SHP77 treated with DMSO at 0.1 percent for 48 hours (cell line): ENCODE measurements at regions not wholly inside any gene's neighbourhood (a gene's known extent, or its start where the extent isn't known, plus 50 kb on each side); places are given as distances from the start of the nearest gene placed in this dataset.

Experiments
- DNase-seq: peaks from one replicate; lab custom pipeline; 2025; lab: John Stamatoyannopoulos, UW

- no peak for DNase-seq
Observed at GRCh38 chr9:85155352-85155751, 485.8 kb downstream of the NTRK2 start.

- DNase-seq: no peak
Observed at GRCh38 chr9:85151741-85152140, 482.2 kb downstream of the NTRK2 start.

- DNase-seq: no peak
Observed at GRCh38 chr9:85151162-85151561, 481.6 kb downstream of the NTRK2 start.

GRCh38 chr9:85147046-85147640 lies 477.6 kb downstream of the NTRK2 start:
- DNase-seq: no peak

DNA sequence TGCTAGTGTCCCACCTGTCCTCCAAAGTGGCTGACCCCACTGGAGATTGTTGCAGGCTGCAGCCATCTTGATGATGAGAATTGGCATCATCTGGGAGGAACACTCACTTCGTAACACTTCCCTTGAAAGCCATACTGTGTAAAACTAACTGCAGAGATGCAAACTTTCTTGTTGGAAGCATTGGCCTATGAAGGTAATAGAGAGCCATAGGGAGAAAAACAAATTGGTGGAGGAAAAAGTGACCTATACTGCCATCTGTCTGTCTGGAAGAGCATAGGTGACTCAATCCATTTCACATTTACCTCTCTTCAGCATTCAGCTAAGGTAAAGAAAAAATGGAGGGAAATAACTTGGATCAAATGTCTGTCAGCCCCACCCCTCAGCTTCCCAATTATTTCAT lies 473.4 kb downstream of the NTRK2 start:
- DNase-seq: no peak

DNA sequence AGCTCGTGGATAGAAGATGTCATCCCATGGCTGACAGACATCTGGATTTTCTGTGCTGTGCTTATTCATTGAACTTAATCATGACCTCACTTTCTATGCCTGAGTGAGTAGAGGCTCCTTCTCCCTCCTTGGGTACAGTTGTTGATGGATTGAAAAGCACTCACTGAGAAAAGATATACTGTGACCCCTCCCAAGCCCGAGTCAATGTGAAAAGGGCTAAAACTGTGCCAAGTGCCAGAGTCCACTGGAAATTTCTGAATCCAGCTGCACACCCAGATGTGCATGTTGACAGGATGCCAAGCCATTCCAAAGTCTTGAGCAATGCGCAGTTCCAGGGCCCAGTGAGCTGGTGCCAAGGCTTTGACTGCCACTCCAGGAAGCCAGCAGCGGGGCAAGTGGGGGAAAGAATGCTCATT lies 473.0 kb downstream of the NTRK2 start:
- no peak for DNase-seq

DNA sequence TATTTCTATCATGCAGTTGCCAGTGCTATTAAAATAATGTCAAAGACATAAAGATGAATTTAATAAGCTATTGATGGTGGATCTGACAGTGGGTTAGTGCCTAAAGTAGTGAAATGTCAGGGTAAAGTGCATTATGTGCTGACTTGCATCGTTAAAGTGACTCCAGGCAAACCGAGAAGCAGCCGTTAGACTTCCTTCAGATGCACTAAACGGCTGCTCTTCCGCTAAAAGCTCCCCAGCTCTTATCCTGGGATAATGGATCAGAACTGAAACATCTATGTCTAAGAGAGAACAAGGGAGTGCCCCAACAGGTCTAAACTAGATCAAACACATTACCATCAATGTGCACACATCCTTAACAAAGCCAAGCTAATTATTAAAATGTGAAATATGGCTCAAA lies 468.2 kb downstream of the NTRK2 start:
- no peak for DNase-seq

DNA sequence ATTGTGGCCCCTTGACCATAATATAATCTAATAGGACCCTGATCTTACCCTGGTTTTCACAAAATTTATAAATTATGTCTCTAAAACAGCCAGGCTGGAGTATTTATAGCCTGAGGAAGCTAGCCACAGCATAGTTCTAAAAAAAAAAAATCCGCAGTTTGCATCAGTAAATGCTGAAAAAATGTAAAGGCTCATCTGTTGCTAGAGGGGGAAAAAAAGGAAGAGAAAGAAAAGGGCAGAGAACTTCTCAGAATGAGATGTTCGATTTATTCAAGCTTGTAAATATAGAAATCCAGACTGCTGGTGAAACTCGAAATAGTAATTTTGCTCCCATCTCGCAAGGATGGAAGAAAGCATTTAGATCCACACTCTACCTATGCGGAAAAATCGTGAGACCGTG lies 467.5 kb downstream of the NTRK2 start:
- DNase-seq: no peak

- DNase-seq: no peak
Observed at GRCh38 chr9:85136507-85136906, 467.0 kb downstream of the NTRK2 start.

- DNase-seq: no peak
Observed at GRCh38 chr9:85130764-85131163, 461.2 kb downstream of the NTRK2 start.

- DNase-seq: no peak
Observed at GRCh38 chr9:85130260-85130659, 460.7 kb downstream of the NTRK2 start.

DNA sequence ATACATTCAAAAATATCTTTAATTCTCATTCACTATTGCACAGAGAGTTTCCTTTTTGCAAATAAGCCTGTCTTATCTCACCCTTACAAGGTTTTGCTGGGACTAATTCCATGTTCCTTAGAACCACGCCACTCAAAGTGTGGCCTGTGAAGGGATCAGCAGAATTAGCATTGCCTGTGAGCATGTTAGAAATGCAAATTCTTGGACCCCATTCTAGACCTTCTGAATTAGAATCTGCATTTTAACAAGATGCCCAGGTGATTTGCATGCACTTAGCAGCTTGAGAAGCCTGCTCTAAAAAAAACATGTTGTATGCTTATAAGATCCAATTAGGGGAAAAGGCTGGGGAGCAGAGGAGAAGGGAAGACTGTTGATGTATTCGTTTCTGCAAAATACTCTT lies 460.0 kb downstream of the NTRK2 start:
- DNase-seq: no peak

- no peak for DNase-seq
Observed at GRCh38 chr9:85118990-85119755, 449.6 kb downstream of the NTRK2 start.

GRCh38 chr9:85117831-85118230 lies 448.3 kb downstream of the NTRK2 start:
- no peak for DNase-seq

DNA sequence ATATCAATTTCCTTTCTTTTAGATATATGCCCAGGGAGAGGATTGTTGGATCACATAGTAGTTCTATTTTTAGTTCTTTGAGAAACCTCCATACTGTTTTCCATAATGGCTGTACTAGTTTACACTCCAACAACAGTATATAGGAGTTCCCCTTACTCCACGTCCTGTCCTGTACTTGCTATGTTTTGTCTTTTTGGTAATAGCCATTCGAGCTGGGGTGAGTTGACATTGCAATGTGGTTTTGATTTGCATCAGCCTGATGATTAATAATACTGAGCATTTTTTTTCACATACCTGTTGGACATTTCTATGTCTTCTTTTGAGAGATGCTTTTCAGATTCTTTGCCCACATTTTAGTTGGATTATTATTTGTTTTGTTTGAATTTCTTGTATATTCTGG lies 445.9 kb downstream of the NTRK2 start:
- no peak for DNase-seq

DNA sequence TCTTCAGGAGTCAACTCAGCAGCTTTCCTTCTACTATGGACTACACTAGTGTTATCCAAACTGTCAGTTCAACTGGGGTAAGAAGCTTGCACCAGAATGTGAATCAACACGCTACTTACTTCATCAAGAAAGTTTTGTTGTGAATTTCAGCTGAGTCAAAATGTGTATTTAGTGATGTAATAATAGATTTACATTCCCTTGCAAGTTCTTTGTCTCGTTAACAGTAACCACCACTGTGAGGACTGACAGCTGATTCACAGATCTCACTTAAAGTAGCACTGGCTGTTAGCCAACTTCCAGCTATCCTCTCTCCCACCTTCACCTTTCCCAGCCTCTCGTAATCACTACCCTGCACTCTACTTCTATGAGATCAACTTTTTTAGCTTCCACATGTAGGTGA lies 445.3 kb downstream of the NTRK2 start:
- no peak for DNase-seq

DNA sequence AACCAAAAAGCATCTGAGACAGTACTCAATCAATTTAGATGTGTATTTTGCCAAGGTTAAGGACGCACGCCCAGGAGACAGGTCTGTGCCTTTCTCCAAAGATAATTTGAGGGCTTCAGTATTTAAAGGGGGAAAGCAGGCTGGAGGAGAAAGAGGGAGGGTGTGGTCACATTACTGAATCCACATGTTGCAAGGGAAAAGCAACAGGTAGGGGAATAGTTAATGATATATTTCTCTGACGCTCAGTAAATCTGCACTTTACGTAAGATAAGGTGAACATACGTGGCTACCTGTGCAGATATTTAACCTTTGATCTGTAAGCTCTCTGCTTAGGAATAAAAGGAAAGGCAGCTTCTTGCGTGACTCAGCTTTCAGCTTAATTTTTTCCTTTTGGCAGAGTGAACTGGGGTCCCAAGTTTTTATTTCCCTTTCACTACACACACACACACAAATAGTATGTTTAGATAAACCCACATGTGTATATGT lies 443.4 kb downstream of the NTRK2 start:
- no peak for DNase-seq

DNA sequence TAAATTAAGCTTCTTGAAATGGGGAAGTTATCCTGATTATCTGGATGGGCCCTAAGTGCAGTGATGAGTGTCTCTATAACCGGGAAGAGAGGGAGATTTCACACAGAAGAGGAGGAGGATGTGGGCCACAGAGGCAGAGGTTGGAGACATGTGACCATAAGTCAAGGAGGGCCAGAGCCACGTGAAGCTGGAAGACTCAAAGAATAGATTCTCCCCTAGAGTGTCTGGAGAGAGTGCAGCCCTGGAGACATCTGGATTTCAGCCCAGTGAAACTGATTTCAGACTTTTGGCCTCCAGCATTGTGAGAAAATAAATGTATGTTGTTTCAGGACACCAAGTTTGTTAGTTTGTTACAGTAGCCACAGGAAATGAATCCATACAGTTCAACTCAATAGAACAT lies 442.9 kb downstream of the NTRK2 start:
- no peak for DNase-seq

DNA sequence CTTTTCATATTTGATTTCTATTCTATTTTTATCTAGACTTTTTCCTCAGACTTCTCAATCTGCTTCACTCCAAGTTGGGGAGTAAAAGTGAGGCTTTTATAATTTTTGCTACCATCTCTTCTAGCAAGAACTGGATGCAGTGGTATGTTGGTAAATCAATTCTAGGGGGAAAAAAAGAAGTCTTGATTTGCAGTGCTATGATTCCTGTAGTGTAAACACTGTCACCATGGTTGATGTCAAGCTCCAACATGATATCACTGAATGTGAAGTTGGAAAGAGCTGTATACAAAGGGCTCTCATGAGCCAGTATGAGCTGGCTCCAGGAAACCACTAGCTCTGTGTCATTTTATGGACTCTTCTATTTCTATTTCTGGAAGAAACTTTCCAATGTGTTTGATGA lies 439.2 kb downstream of the NTRK2 start:
- no peak for DNase-seq

DNA sequence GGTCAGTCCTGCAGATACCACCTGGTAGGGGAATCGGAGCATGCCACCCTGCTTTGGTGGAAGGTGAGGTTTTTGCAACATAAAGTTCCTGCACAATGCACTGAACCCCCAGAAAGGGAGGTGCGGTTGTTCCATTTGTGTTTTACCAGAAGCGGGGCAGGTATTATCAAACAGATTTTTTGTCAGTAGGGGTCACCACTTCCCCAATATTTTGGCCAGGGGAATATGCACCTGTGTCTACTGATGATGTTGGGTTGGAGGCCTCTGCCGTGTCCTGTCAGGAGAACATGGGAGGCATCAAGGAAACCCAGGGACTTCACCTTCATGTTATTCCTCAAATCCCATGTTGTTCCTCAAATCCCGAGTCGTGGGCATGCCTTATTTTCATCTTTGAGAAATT lies 438.7 kb downstream of the NTRK2 start:
- no peak for DNase-seq

DNA sequence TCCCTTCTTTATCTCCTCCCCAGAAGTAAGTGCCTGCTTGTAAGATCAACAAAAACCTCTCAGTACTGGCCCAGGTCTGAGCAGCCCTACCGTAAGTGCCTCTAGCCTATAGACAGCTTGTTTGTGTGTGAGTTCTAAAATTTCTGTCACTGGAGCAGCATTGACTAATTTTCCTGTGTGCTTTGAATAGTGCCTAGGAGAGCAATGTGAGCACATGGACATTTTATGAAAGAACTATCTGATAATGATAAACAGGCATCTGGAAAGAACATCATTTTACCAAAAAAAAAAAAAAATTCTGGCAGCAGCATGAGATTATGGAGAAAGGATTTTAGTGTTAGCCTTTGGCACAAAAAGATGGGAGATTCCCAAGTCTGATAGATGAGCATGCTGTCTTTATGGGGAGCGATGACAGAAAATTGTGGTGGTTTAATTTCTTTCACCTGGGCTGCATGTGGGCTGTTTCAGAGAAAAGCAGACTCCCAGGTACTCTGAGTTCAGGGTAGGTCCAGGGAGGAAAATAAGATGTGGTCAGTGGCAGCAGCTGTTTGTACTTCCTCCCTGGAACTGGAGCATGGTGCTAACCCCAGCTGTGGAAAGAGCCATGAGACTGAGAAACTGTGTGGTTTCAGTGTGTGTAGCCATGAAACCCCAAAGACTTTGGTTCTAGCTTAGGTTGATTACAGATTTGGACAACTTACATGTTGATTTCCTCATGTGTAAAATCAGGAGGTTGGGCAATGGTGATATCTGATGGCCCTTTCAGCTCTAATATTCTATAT lies 419.9 kb downstream of the NTRK2 start:
- no peak for DNase-seq

GRCh38 chr9:85081963-85082362 lies 412.4 kb downstream of the NTRK2 start:
- no peak for DNase-seq

DNA sequence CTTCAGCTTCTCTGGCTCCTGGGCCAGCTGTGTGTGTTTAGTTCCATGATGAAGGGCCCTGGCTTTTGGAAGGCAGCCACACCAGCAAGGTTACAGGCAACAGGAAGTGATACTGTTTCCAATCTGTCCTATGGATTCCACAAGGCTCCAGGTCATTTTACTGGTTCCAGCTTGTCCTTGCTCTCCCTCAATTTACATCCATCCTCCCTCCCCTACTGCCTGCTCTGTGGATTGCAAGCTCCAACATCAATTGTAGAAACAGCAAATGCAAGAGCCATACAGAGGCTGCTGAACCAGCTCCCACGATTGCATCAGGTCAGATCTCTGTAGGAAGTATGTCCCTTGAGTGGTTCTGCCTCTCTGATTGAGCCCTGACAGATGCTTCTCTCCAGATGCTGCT lies 409.8 kb downstream of the NTRK2 start:
- no peak for DNase-seq
